Panc1 (cell line): ENCODE measurements at regions not wholly inside any gene's neighbourhood (a gene's known extent, or its start where the extent isn't known, plus 50 kb on each side); places are given as distances from the start of the nearest gene placed in this dataset.

Experiments
- ATAC-seq: fragments of 200-7000 bp; cut with Tn5 transposase; 2 replicates; pipeline ENCODE4 v1.9.1; 2020; ENCODE audit warnings: mild to moderate bottlenecking, moderate library complexity
- BruUV-seq: library from RNA; stranded (reverse); fragments of 400-500 nt; replicated peaks from 2 replicates; lab custom pipeline; 2021; lab: Mats Ljungman, UMichigan
- CTCF ChIA-PET: fragments of 300-600 bp; sonication (Branson Sonifier 250); formaldehyde crosslinking; loops from one replicate; lab custom pipeline; 2022; ENCODE audit warnings: antibody characterized with exemption; lab: Charles Lee
- POLR2A ChIA-PET: fragments of 300-600 bp; sonication (Branson Sonifier 250); formaldehyde crosslinking; loops from one replicate; lab custom pipeline; 2022; ENCODE audit warnings: antibody characterized with exemption; lab: Charles Lee
- DNase-seq: peaks from one replicate; pipeline ENCODE4 v3.0.0-alpha.2; 2010; ENCODE audit warnings: low read depth, low spot score
- H3K27ac ChIP-seq: 2 replicates; pipeline ENCODE4 v1.5.1; 2011; ENCODE audit warnings: mild to moderate bottlenecking, low read length, inconsistent platforms
- H3K27me3 ChIP-seq: fragments of 200-500 bp; sonication (Bioruptor generic); 2 replicates; pipeline ENCODE4 v1.6.0; 2014; ENCODE audit warnings: low read length, inconsistent platforms; ENCODE audit not compliant: control insufficient read depth, insufficient read depth
- H3K36me3 ChIP-seq: fragments of 200-500 bp; sonication (Bioruptor generic); 2 replicates; pipeline ENCODE4 v1.5.1; 2014; ENCODE audit warnings: inconsistent platforms, mild to moderate bottlenecking, low read length, moderate library complexity; ENCODE audit not compliant: control insufficient read depth, insufficient read depth
- H3K4me1 ChIP-seq: 2 replicates; pipeline ENCODE4 v1.5.1; 2011; ENCODE audit warnings: inconsistent platforms, mild to moderate bottlenecking, low read length, moderate library complexity; ENCODE audit not compliant: control insufficient read depth, insufficient read depth
- H3K4me3 ChIP-seq, 2 experiments: 2 replicates each; pipeline ENCODE4 v1.5.1; 2011 to 2012; ENCODE audit warnings: low read depth in 2 of 2, low read length in 2 of 2, mild to moderate bottlenecking in 2 of 2, inconsistent platforms in 1 of 2, moderate library complexity in 1 of 2
- H3K9me3 ChIP-seq: fragments of 200-500 bp; sonication (Bioruptor generic); 2 replicates; pipeline ENCODE4 v1.5.1; 2014; ENCODE audit warnings: low read depth, mild to moderate bottlenecking, inconsistent platforms, low read length, moderate library complexity; ENCODE audit not compliant: control insufficient read depth, insufficient read depth
- CTCF ChIP-seq: fragments of 450-650 bp; IDR thresholded peaks from 2 replicates; pipeline ENCODE4 v1.5.1; 2017; ENCODE audit warnings: mild to moderate bottlenecking
- POLR2AphosphoS5 ChIP-seq: IDR thresholded peaks from 2 replicates; pipeline ENCODE4 v1.6.1; 2012; ENCODE audit warnings: mild to moderate bottlenecking, low read depth, low read length, moderate library complexity
- REST ChIP-seq, 2 experiments: IDR thresholded peaks; 2 replicates each; pipeline ENCODE4 v1.6.1; 2011 to 2012; ENCODE audit warnings: low read depth in 2 of 2, control low read depth in 1 of 2, low read length in 1 of 2, mild to moderate bottlenecking in 1 of 2, moderate library complexity in 1 of 2; ENCODE audit not compliant: insufficient read depth in 1 of 2
- SIN3A ChIP-seq: IDR thresholded peaks from 2 replicates; pipeline ENCODE4 v1.6.1; 2012; ENCODE audit warnings: low read depth, mild to moderate bottlenecking, low read length, moderate library complexity, borderline replicate concordance; ENCODE audit not compliant: insufficient read depth
- TCF7L2 ChIP-seq: IDR thresholded peaks from 2 replicates; pipeline ENCODE4 v1.6.1; 2011; ENCODE audit warnings: mild to moderate bottlenecking, low read depth, low read length, inconsistent platforms
- in situ Hi-C: cut with HindIII; loops from 2 replicates; pipeline ENCODE4 v1.10.0; 2016; ENCODE audit warnings: low sequenced_read_pairs, low pct_unique_long_range_greater_than_20kb
- intact Hi-C: fragments of 100-400 bp; cut with micrococcal nuclease; formaldehyde crosslinking; loops from one replicate; pipeline ENCODE4 v1.10.0; 2022; ENCODE audit not compliant: unreplicated experiment

GRCh38 chr3:16102905-16103364, 71.5 kb upstream of the GALNT15 start:
- intact Hi-C loops, result no loop called here
- Histone ChIP-seq H3K27me3 (no peaks in the 10 kb centered on the region), H3K9me3 (no peaks in the 10 kb centered on the region; the same call in 1 of the 2 replicates), H3K4me3 (no peak overlapping the region), H3K27ac (no peak overlapping the region), H3K4me1 (no peaks in the 10 kb centered on the region), H3K36me3 (no peaks in the 10 kb centered on the region)
- no TSS peak for BruUV-seq
- TF ChIP-seq SIN3A (no peak), CTCF (no peak), POLR2AphosphoS5 (no peak), REST (IDR thresholded peaks at IDR 0.05; ENCODE audit: insufficient read depth in 1 of 2, low read depth in 2 of 2, low read length in 1 of 2) (no peak), TCF7L2 (no peak)
- ChIA-PET POLR2A (no interaction called here), CTCF (no interaction called here)
- ATAC-seq (no peak), DNase-seq (no peak)
- in situ Hi-C loops, result no loop called here

- ATAC-seq (no peak), DNase-seq (no peak)
- no peaks in the 10 kb centered on the region for H3K4me1 ChIP-seq
- in situ Hi-C loops (no loop called here), intact Hi-C loops (no loop called here)
- H3K27me3 ChIP-seq, result no peaks in the 10 kb centered on the region
- no peaks in the 10 kb centered on the region for H3K36me3 ChIP-seq
- TF ChIP-seq POLR2AphosphoS5 (no peak), CTCF (no peak), REST (IDR thresholded peaks at IDR 0.05; ENCODE audit: insufficient read depth in 1 of 2, low read depth in 2 of 2, low read length in 1 of 2) (no peak), TCF7L2 (no peak), SIN3A (no peak)
- H3K27ac ChIP-seq, result no peak overlapping the region
- BruUV-seq, result no TSS peak
- no peak overlapping the region for H3K4me3 ChIP-seq
- ChIA-PET CTCF (no interaction called here), POLR2A (no interaction called here)
- no peaks in the 10 kb centered on the region; the same call in 1 of the 2 replicates for H3K9me3 ChIP-seq
Measured at GRCh38 chr3:16103472-16103871, 71.0 kb upstream of the GALNT15 start.
